ENCODE measurements at regions not wholly inside any gene's neighbourhood (a gene's known extent, or its start where the extent isn't known, plus 50 kb on each side); places are given as distances from the start of the nearest gene placed in this dataset.

GRCh38 chr7:52715701-52716100, 319.7 kb upstream of the POM121L12 start:
- TF ChIP-seq POLR2A (IDR thresholded peaks at IDR 0.05) (no peak), CTCF (IDR thresholded peaks at IDR 0.05) (no peak), EP300 (IDR thresholded peaks at IDR 0.05) (no peak)

Measured in sigmoid colon (tissue), 4 donors.